DOHH2 (cell line): ENCODE measurements at regions not wholly inside any gene's neighbourhood (a gene's known extent, or its start where the extent isn't known, plus 50 kb on each side); places are given as distances from the start of the nearest gene placed in this dataset.

Experiments
- CTCF ChIP-seq: fragments of 200-600 bp; sonication (generic); IDR thresholded peaks from one replicate; pipeline ENCODE4 v1.5.1; 2014; ENCODE audit warnings: antibody characterized with exemption, mild to moderate bottlenecking, low read depth, low read length; ENCODE audit not compliant: poor library complexity, severe bottlenecking
- EZH2phosphoT487 ChIP-seq: fragments of 200-600 bp; sonication (generic); IDR thresholded peaks from 2 replicates; pipeline ENCODE4 v1.6.1; 2017; ENCODE audit warnings: borderline replicate concordance, mild to moderate bottlenecking, antibody characterized with exemption, low read length, moderate library complexity, mixed read lengths

- TF ChIP-seq CTCF = no peak
- TF ChIP-seq EZH2phosphoT487 = no peak
Observed at GRCh38 chr4:111014537-111014936, 391.7 kb upstream of the PITX2 start.
